Activated B cell treated with CpG ODN at 0.5 μM for 24 hours (primary cell): ENCODE measurements at regions not wholly inside any gene's neighbourhood (a gene's known extent, or its start where the extent isn't known, plus 50 kb on each side); places are given as distances from the start of the nearest gene placed in this dataset.

Source experiments
- ATAC-seq: fragments of 200-7000 bp; cut with Tn5 transposase; one replicate; pipeline ENCODE4 v1.10.0; 2021; ENCODE audit warnings: low read depth, mild to moderate bottlenecking, moderate library complexity
- CTCF ChIA-PET: fragments of 350-600 bp; sonication (Branson Sonifier 250); formaldehyde crosslinking; loops from one replicate; lab custom pipeline; 2021; ENCODE audit warnings: antibody characterized with exemption; lab: Charles Lee
- POLR2A ChIA-PET: fragments of 350-600 bp; sonication (Branson Sonifier 250); formaldehyde crosslinking; loops from one replicate; lab custom pipeline; 2021; ENCODE audit warnings: antibody characterized with exemption; lab: Charles Lee
- DNase-seq: peaks from one replicate; pipeline ENCODE4 v3.0.0; 2022
- H3K27ac Mint-ChIP-seq: one replicate; pipeline ENCODE4 v1.8.0; 2020; ENCODE audit warnings: mixed read lengths
- H3K27me3 Mint-ChIP-seq: one replicate; pipeline ENCODE4 v1.8.0; 2021; ENCODE audit warnings: mixed read lengths
- H3K36me3 Mint-ChIP-seq: one replicate; pipeline ENCODE4 v1.8.0; 2021; ENCODE audit warnings: low read depth, mixed read lengths
- H3K4me1 Mint-ChIP-seq: one replicate; pipeline ENCODE4 v1.8.0; 2021; ENCODE audit warnings: mixed read lengths
- H3K4me3 Mint-ChIP-seq: one replicate; pipeline ENCODE4 v1.8.0; 2020; ENCODE audit warnings: mild to moderate bottlenecking, mixed read lengths
- H3K9me3 Mint-ChIP-seq: one replicate; pipeline ENCODE4 v1.8.0; 2020; ENCODE audit warnings: mixed read lengths
- CTCF ChIP-seq: fragments of 200-600 bp; IDR thresholded peaks from one replicate; pipeline ENCODE4 v1.8.0; 2022; ENCODE audit warnings: antibody characterized with exemption, mild to moderate bottlenecking
- intact Hi-C: fragments of 100-400 bp; cut with micrococcal nuclease; formaldehyde crosslinking; loops from one replicate; pipeline ENCODE4 v1.15.1; 2024

GRCh38 chrX:138921031-138921430, 209.5 kb upstream of the FGF13 start:
- no peaks in the 10 kb centered on the region for H3K4me1 Mint-ChIP-seq
- TF ChIP-seq CTCF: no peak
- no peak overlapping the region for H3K27ac Mint-ChIP-seq
- no peaks in the 10 kb centered on the region for H3K36me3 Mint-ChIP-seq
- ChIA-PET POLR2A (no interaction called here), CTCF (no interaction called here)
- no peaks in the 10 kb centered on the region for H3K27me3 Mint-ChIP-seq
- no peak for ATAC-seq
- intact Hi-C loops: no loop called here
- DNase-seq: no peak
- no peaks in the 10 kb centered on the region for H3K9me3 Mint-ChIP-seq
- H3K4me3 Mint-ChIP-seq: no peak overlapping the region

GRCh38 chrX:138917781-138918180, 206.3 kb upstream of the FGF13 start:
- no peak for ATAC-seq

GRCh38 chrX:138914767-138915166, 203.2 kb upstream of the FGF13 start:
- POLR2A ChIA-PET: no interaction called here

More at GRCh38 chrX:138917781-138918180, 206.3 kb upstream of the FGF13 start:
- H3K36me3 Mint-ChIP-seq: no peaks in the 10 kb centered on the region
- intact Hi-C loops: no loop called here
- CTCF ChIA-PET: no interaction called here
- no peaks in the 10 kb centered on the region for H3K27me3 Mint-ChIP-seq
- H3K9me3 Mint-ChIP-seq: no peaks in the 10 kb centered on the region
- H3K4me1 Mint-ChIP-seq: no peaks in the 10 kb centered on the region
- no peak overlapping the region for H3K4me3 Mint-ChIP-seq
- POLR2A ChIA-PET: no interaction called here
- DNase-seq: no peak
- TF ChIP-seq CTCF: no peak
- H3K27ac Mint-ChIP-seq: no peak overlapping the region

GRCh38 chrX:138908577-138908976, 197.1 kb upstream of the FGF13 start:
- no peak for ATAC-seq
- Mint-ChIP-seq H3K36me3 (no peaks in the 10 kb centered on the region), H3K27ac (no peak overlapping the region), H3K4me3 (no peak overlapping the region), H3K4me1 (no peaks in the 10 kb centered on the region), H3K9me3 (no peaks in the 10 kb centered on the region), H3K27me3 (no peaks in the 10 kb centered on the region)
- CTCF ChIA-PET: no interaction called here
- TF ChIP-seq CTCF: no peak
- intact Hi-C loops: no loop called here
- no peak for DNase-seq
- POLR2A ChIA-PET: no interaction called here

More at GRCh38 chrX:138914767-138915166, 203.2 kb upstream of the FGF13 start:
- Mint-ChIP-seq H3K9me3 (no peaks in the 10 kb centered on the region), H3K4me1 (no peaks in the 10 kb centered on the region), H3K4me3 (no peak overlapping the region), H3K27ac (no peak overlapping the region), H3K27me3 (no peaks in the 10 kb centered on the region), H3K36me3 (no peaks in the 10 kb centered on the region)
- CTCF ChIA-PET: no interaction called here
- ATAC-seq (no peak), DNase-seq (no peak)
- intact Hi-C loops: no loop called here
- TF ChIP-seq CTCF: no peak

GRCh38 chrX:138897621-138898492, 186.3 kb upstream of the FGF13 start:
- Mint-ChIP-seq H3K27ac (no peak overlapping the region), H3K36me3 (no peaks in the 10 kb centered on the region), H3K4me1 (no peaks in the 10 kb centered on the region), H3K4me3 (no peak overlapping the region), H3K27me3 (no peaks in the 10 kb centered on the region), H3K9me3 (no peaks in the 10 kb centered on the region)
- CTCF ChIA-PET: no interaction called here
- intact Hi-C loops: no loop called here
- DNase-seq (no peak), ATAC-seq (no peak)
- POLR2A ChIA-PET: no interaction called here
- no peak for TF ChIP-seq CTCF
